Fibroblast of skin of back (primary cell): ENCODE measurements at regions not wholly inside any gene's neighbourhood (a gene's known extent, or its start where the extent isn't known, plus 50 kb on each side); places are given as distances from the start of the nearest gene placed in this dataset.
"Not testable (repeated sequence)": the region's sequence is repeated elsewhere in the genome, so short reads cannot be mapped to it uniquely, and the experiment has no call there.

Experiments used
- DNase-seq: peaks from one replicate; pipeline ENCODE4 v3.0.0-alpha.2; 2013

- DNase-seq = no peak
Measured at GRCh38 chrX:18002791-18003190, 141.7 kb upstream of the RAI2 start.

DNA sequence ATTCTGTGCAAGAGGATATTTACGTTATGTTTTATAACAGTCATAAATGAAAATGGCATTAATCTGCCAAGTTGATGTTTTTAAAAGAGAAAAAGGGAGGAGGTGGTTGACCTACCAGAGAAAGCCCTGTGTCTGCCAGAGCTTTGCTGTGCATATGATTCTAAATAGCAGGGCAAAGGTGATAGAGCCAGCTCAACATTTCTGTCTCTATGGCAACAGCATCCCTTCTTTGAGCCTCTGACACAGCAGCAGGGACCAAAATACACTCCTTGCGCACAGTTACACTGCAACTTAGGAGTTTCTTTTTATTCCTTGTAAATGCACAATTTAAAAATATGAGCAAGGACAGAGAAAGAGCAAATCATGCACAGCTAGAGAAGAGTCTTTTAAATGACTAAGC, 133.3 kb upstream of the RAI2 start:
- no peak for DNase-seq

GRCh38 chrX:17993062-17993461, 132.0 kb upstream of the RAI2 start:
- DNase-seq = no peak

DNA sequence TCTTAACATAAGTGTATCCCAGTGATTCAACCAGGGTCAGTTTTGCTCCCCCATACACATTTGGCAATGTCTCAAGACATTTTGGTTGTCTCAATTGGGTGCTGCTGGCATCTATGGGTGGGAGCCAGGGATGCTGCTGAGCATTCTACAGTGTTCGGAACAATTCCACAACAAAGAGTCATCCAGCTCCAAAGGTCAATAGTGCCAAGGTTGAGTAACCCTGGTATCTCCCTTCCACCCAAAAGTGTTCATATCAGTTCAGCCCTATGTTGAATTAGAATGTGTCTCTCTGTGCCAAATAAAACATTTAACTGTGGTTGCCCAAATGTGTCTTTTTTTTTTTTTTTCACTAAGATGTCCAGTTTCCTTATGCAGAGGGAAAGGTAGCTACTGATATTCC, 129.4 kb upstream of the RAI2 start:
- no peak for DNase-seq

- no peak for DNase-seq
Measured at GRCh38 chrX:17987783-17988182, 126.7 kb upstream of the RAI2 start.

DNA sequence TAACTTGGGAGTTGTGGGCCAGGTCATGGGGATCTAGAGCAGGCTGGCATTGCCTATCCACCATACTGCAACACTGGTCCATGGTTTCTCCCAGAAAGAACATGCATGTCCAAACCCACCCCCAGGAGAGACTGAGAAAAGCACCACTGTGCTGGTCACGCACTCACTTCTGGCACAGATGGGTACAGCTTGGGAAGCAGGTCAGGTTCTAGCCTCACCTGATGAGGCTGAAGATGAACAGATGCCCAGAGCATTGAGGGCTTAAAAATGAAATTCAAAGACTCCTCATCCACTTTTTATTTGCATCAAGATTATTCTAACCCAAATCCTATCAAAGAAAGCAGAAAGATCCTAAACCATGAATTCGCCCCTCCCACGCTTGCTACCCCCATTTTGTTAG, 125.9 kb upstream of the RAI2 start:
- no peak for DNase-seq

- DNase-seq = no peak
Measured at GRCh38 chrX:17986440-17986839, 125.3 kb upstream of the RAI2 start.

DNA sequence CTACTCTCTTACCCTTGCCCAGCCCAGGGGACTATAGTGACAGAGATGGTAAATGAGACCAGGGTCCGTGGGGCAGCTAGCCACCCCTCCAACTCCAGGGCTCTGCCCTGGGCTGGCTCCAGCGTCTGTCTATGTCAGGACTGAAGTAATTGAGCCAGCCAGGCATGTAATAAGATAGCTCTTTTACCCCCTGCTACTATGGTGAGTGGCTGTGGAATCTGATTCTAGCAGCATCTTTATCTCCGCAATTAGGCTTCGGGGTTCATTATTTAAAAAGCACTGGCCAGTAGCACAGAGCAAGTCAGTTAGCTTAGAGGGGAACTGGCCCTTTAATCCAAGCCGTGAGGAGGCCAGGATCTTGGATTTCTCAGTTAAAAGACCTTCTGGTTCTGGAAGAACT, 123.3 kb upstream of the RAI2 start:
- no peak for DNase-seq

DNA sequence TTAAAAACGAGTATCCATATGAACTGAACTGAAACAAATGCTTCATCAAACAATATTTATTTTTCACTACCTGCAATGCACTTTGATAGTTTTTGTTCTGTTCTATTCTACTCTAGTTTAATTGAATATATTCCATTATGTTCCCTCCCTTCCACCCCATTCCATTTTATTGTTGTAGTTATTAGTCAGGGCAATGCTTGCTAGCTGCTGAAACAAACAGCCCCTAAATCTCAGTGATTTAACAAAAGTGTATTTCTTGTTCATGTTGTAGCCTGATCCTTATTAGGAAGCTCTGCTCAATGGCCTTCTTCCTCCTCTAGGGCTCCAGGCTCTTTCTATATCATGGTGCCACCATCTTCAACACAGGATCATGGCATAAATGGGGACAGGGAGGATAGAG, 122.3 kb upstream of the RAI2 start:
- no peak for DNase-seq

GRCh38 chrX:17977696-17978095, 116.6 kb upstream of the RAI2 start:
- DNase-seq = no peak

DNA sequence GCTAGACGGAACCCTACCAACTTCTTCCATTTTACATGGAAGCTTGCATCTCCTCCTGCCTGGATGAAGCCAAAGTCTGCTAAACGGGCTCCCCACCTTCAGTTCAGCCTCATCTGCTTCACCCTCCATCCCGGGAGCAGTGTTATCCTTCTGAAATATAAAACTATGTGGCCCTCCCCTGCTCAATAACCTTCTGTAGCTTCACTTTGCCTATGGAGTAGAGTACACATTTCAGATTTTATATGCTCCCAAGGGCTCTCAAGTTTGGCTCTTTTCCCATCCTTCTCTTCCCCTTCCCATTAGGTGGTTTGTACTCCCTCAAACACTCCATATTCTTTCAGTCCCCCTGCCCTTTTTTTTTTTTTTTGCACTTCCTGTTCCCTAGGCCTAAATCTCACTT, 115.9 kb upstream of the RAI2 start:
- no peak for DNase-seq

- DNase-seq = not testable (repeated sequence)
Measured at GRCh38 chrX:17975349-17975748, 114.3 kb upstream of the RAI2 start.

GRCh38 chrX:17968367-17968766, 107.3 kb upstream of the RAI2 start:
- DNase-seq = no peak

- DNase-seq = no peak
Measured at GRCh38 chrX:17967888-17968287, 106.8 kb upstream of the RAI2 start.

DNA sequence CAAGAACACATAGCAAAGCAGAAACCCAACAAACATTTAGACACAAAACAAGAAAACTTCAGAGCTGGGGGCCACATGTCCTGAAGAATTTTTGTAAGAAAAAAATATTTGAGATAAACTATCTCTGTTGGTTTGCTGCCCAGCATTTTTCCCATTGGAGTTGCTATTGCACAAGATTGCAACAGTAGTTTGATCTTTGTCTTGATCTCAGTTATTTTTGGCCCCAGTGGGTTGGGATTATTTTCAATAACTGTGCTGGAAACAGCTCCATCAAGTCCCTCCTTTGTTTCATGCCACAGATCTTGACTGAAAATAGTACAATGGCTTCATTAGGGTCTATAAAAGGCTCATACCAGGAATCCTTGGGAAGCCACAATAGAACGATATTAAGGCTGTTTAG, 103.8 kb upstream of the RAI2 start:
- DNase-seq = no peak

DNA sequence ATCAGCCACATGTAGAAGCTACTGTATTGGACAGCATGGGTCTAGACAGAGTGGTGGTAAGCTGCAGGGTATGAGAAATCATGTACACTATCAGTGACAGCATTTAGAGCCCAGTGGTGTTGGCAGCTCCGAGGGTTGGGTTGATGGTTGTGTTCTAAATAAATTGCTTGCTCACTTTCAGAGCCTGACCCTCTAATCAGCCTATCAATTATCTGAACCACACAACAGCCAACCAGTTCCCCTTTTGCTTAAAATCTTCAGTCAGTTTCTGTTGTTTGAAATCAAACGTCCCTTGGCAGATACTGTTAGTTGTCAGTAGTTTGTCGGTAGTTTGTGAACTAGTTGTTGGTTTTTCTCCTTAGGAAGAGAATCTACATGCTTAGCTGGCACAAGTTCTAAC, 99.8 kb upstream of the RAI2 start:
- no peak for DNase-seq

- DNase-seq = peak; percentile 8
Measured at GRCh38 chrX:17944833-17945497, 83.9 kb upstream of the RAI2 start.

DNA sequence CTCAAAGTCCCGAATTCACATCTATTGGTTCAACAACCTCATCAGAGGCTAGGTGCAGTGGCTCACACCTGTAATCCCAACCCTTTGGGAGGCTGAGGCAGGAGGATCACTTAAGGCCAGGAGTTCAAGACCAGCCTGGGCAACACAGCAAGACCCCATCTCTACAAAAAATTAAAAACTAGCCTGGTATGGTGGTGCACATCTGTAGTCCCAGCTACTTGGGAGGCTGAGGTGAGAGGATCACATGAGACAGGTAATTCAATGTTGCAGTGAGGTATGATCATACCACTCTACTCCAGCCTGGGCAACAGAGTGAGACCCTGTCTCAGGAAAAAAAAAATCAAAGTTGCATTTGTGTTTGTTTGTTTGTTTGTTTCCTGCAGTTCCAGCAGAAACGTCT, 80.1 kb upstream of the RAI2 start:
- DNase-seq = not testable (repeated sequence)

DNA sequence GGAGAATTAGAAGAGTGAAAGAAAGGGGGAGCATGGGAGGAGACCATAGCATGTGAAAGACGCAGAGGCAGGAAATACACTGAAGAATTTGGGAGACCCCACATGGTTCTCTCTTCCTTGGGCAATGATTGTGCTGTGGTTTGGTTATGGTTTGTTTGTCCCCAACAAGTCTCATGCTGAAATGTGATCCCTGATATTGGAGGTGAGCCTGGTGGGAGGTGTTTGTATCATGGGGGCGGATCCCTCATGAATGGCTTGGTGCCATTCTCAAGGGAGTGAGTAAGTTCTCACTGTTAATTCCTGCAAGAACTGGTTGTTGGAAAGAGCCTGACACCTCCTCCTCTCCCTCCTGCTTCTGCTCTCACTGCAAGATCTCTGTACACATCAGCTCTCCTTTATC, 78.6 kb upstream of the RAI2 start:
- no peak for DNase-seq

DNA sequence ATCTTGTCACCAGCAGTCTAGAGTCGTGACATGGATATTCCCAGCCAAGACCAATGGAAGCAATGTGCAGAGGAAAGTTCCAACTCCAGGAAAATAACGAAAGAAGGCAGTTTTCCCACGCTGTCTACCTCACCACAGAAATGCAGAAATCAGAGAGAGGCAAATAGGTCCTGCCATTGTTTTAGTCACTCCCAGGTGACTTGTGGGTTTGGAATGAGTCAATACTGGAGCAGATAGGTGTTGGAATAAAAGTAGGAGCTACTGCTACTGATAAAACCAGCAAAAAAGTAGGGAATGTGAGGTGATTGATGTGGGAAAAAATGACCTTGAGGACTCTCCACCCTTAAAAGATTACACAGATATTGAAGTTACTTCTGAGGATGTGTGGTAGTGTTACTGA, 72.8 kb upstream of the RAI2 start:
- no peak for DNase-seq

- no peak for DNase-seq
Measured at GRCh38 chrX:17932781-17933180, 71.7 kb upstream of the RAI2 start.

DNA sequence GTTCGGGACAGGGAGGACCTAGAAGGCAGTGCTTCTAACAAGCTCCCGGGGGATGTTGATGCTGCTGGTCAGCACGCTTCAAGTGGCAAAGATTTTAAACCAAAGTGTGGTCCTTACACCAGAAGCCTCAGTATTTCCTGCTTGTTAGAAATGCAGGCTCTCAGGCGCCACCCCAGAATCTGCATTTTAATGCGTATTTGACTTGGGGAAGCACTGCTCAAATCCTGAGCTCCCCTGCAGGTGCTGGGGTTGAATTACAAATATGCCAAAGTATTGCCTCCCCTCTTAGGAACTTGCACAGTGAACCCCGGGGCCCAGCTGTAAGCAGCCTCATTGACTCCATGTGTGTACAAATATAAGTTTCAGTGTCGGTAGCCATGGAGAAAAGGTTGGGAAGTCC, 70.8 kb upstream of the RAI2 start:
- DNase-seq = no peak

DNA sequence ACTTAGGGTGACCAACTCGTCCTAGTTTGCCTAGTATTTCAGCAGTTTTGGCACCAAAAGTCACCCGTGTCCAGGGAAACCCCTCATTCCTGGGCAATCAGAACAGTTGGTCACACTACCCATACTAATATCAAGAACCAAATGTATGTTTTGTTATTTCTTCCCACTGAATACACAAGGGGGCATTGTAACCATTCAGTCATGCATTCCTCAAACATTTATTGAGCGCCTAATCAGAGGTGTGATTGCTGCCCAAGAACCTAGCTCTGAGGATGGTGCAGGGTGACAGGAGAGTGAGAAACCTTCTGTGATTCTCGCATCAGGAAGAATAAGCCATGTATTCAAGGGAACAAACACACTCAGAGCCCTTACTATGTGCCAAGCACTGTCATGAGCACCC, 69.8 kb upstream of the RAI2 start:
- no peak for DNase-seq

DNA sequence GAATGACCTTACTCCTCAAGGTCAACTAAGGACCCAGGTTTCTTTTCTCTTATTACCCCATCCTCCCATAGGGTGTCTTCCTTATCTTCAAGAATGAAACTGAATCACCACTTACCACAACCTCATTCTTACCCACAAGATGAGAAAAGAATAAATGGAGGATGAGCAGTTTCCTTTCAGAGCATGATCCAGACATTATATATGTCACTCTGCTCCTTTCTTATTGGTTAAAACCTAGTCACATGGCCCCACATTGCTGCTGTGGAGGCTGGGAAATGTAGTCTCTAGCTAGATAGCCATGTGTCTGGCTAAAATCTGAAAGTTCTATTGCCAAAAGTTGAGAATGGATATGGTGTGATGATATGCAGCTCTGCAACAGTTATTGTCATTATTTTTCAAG, 62.4 kb upstream of the RAI2 start:
- no peak for DNase-seq

- DNase-seq = no peak
Measured at GRCh38 chrX:17922303-17922702, 61.2 kb upstream of the RAI2 start.
